GM19328 (cell line): ENCODE measurements at regions not wholly inside any gene's neighbourhood (a gene's known extent, or its start where the extent isn't known, plus 50 kb on each side); places are given as distances from the start of the nearest gene placed in this dataset.
A peak's percentile ranks its signal among the peaks of the same experiment; 100 is the strongest.

Experiments
- ATAC-seq: cut with Tn5 transposase; IDR thresholded peaks from one replicate; pipeline ENCODE4 v1.9.1; 2021; ENCODE audit warnings: mild to moderate bottlenecking, moderate library complexity; ENCODE audit not compliant: unreplicated experiment

- no peak for ATAC-seq
Observed at GRCh38 chr13:75231235-75231634, 250.7 kb downstream of the TBC1D4 start.

GRCh38 chr13:75226733-75227435 is 255.1 kb downstream of the TBC1D4 start:
- no peak for ATAC-seq

GRCh38 chr13:75226092-75226491 is 255.9 kb downstream of the TBC1D4 start:
- ATAC-seq: no peak

GRCh38 chr13:75225288-75226032 is 256.5 kb downstream of the TBC1D4 start:
- no peak for ATAC-seq

GRCh38 chr13:75224053-75224742 is 257.8 kb downstream of the TBC1D4 start:
- no peak for ATAC-seq

GRCh38 chr13:75222031-75222430 is 259.9 kb downstream of the TBC1D4 start:
- ATAC-seq: no peak

- ATAC-seq: no peak
Observed at GRCh38 chr13:75220861-75221260, 261.1 kb downstream of the TBC1D4 start.

GRCh38 chr13:75220238-75220542 is 261.8 kb downstream of the TBC1D4 start:
- ATAC-seq: no peak

GRCh38 chr13:75219479-75220237 is 262.3 kb downstream of the TBC1D4 start:
- ATAC-seq: peak; percentile 90

- ATAC-seq: no peak
Observed at GRCh38 chr13:75217949-75218348, 264.0 kb downstream of the TBC1D4 start.

- ATAC-seq: no peak
Observed at GRCh38 chr13:75216038-75216437, 265.9 kb downstream of the TBC1D4 start.

- no peak for ATAC-seq
Observed at GRCh38 chr13:75214846-75215245, 267.1 kb downstream of the TBC1D4 start.

- no peak for ATAC-seq
Observed at GRCh38 chr13:75202981-75203380, 279.0 kb downstream of the TBC1D4 start.

- ATAC-seq: no peak
Observed at GRCh38 chr13:75197803-75198202, 284.2 kb downstream of the TBC1D4 start.

- no peak for ATAC-seq
Observed at GRCh38 chr13:75196147-75196837, 285.7 kb downstream of the TBC1D4 start.

- no peak for ATAC-seq
Observed at GRCh38 chr13:75195495-75196146, 286.3 kb downstream of the TBC1D4 start.

GRCh38 chr13:75194717-75195462 is 287.1 kb downstream of the TBC1D4 start:
- ATAC-seq: no peak

- ATAC-seq: no peak
Observed at GRCh38 chr13:75186379-75186778, 295.6 kb downstream of the TBC1D4 start.

GRCh38 chr13:75181906-75182305 is 300.1 kb downstream of the TBC1D4 start:
- no peak for ATAC-seq
